HG03045 (cell line): ENCODE measurements at regions not wholly inside any gene's neighbourhood (a gene's known extent, or its start where the extent isn't known, plus 50 kb on each side); places are given as distances from the start of the nearest gene placed in this dataset.

Experiments
- ATAC-seq: cut with Tn5 transposase; IDR thresholded peaks from one replicate; pipeline ENCODE4 v1.9.1; 2021; ENCODE audit warnings: mild to moderate bottlenecking, moderate library complexity; ENCODE audit not compliant: unreplicated experiment

- no peak for ATAC-seq
These were observed 66.3 kb downstream of the MYCN start for GRCh38 chr2:16006537-16007166.

DNA sequence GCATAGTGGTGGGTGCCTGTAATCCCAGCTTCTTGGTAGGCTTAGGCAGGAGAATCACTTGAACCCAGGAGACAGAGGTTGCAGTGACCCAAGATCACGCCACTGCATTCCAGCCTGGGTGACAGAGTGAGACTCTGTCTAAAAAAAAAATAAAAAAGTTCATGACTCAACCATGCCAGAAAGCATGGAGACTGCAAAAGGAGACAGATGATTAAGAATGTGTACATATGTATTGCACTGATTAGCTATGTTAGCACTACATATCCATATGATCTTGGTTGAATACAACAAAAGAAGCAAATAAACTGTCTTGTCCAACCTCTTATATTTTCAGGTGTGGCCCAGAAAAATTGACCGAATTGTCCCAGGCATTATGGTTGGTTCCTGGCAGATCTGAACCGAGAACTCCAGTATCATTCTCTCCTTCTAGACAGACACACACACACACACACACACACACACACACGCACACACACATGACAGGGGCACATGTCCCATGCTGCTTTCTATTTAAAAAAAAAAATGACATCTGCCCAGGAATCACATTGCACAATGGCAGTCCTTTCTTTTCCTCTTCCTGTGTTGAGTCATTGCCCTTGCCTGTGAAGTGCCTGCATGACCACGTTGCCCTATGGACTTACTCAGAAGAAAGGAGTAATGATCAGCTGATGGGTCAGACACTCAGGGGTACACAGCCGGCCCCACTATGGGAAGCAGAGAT is 65.6 kb downstream of the MYCN start:
- ATAC-seq, result no peak

DNA sequence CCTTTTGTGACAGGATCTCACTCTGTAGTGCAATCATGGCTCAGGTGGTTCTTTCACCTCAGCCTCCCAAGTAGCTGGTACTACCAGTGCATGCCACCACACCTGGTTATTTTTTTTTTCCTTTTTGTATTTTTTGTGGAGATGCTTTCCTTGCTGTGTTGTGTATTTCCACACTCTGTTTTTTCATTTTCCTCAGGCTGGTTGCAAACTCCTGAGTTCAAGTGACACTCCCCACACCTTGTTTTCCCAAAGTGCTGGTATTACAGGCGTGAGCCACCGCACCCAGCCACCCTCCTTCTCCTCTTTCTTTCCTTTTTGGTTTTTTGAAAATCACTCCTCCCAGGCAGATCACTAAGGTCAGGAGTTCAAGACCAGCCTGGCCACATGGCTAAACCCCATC is 65.0 kb downstream of the MYCN start:
- ATAC-seq, result no peak

DNA sequence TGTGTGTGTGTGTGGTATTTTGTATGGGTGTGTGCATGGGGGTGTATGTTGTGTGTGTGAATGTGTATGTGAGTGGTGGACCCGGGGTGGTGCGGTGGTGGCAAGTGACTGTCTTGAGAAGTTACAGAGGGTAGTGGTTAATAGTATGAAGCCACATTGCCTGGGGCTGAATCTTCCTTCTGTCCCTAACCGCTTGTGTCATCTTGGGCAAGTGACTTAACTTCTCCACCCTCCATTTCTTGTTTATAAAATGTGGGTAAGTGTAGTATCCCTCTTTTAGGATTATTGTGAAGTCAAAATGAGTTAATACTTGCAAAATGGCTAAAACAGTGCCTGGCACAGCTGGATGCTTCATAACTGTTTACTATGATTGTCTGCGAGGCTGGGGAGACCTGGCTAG is 63.5 kb downstream of the MYCN start:
- ATAC-seq, result no peak

GRCh38 chr2:16003152-16003551 is 62.8 kb downstream of the MYCN start:
- ATAC-seq, result no peak

DNA sequence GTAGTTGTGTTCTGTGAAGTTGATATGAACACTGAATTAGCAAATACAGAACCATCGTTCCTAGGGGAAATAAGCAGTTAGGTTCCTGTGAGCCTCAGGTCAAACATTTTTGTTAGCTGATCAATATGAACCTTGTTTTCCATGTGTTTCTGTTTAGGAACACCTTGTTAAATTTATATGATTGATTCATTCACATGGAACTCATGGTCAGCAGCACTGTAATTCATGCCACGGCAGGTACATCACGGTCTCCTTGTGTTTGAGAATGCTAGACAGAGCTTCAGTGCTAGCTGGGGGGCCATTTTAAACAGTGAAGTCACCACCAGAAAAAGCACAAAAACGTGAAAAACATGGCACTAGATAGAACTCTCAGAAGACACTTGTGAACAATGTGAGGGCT is 62.2 kb downstream of the MYCN start:
- ATAC-seq, result no peak

GRCh38 chr2:16002144-16002543 is 61.8 kb downstream of the MYCN start:
- no peak for ATAC-seq

DNA sequence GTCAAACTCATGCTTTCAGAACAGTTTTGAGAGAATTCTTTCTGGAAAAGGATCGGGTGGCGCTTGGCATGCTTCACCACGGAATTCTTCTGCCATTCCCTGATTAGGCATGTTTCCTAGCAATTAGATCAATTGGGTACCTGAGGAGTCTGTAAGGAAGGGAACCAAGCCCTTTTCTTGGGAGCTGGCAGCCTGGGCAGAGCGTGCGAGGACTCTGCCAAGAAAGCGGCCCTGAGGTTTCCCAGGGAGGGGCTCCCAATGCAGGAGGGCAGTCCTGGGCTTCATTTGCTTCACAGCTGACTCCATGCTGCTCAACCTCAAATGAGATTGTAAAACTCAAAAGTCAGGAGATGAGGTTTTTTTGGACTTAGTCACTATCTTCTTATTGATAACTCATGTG is 60.3 kb downstream of the MYCN start:
- ATAC-seq, result no peak

- ATAC-seq, result no peak
These were observed 59.5 kb downstream of the MYCN start for GRCh38 chr2:15999596-16000469.

DNA sequence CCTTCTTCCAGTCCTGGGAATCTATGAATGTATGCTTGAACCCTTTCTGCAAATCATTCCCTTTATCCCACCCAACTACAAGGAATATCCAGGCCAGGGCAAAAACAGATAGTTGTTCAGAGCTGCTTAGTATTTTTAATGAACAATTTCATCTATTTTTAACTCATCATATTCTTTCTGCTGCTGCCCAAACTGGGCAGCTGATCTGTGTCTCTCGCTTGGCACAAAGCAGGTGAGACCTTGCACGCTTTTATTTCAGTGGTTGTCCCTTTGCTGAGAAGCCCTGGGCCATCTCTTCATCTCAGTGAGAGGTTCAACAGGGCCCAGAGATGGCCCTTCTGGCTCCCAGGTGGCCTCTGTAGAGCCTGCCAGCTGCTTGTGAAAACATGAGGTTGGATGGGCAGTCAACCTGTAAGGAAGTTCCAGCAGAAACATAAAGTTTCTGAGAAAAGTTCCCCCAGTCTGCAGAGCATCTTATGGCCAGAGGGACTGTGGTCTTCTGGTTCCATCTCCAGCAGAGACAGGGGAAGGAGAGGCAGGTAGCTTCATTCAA is 57.5 kb downstream of the MYCN start:
- ATAC-seq, result no peak

DNA sequence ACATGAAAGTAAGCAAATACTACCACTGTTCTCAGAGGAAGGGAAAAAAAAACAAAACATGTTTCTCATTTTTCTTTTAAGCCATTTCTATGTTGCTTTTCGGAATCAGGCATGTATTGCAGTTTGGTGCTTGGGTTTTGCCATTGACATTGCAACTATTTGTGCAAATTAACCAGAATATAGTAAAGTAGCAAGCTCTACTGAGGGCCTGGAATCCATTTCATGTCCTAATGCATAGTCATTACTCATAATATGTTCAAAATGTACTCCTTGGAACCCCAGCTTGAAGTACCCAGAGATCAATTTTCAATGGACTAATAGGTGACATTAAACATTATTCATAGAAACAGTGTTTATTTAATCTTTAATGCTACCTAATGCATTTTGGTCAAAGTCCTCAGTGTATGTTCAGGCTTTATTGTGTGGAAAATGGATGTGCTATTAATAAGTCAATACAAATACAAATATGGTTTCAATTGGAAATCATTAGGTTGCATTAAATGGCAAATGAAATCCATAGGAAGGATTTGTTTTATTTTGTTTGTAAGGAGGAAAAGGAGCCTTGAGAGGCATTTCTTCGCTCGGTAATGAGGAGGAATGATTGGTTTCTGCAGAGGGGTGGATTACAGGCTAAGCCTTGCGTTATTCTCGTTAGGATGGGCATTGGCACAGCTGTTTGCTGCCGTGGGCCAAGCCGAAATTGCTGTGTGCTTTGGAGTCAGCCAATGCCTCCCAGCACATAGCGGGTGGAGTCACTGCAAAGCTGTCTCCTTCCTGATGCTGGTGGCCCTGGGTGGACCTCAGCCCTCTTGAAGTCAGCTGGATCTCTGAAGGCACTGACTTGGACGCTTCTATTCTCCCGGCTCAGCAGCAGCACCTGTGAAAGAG is 56.4 kb downstream of the MYCN start:
- ATAC-seq, result no peak
